ENCODE measurements at regions not wholly inside any gene's neighbourhood (a gene's known extent, or its start where the extent isn't known, plus 50 kb on each side); places are given as distances from the start of the nearest gene placed in this dataset.

- no peak overlapping the region for H2AFZ ChIP-seq (ENCODE audit: low read depth, low read length)
- H3K27me3 ChIP-seq (ENCODE audit: insufficient read depth, low read depth, low read length): no peaks in the 10 kb centered on the region
- peaks cover 4% of the 10 kb centered on the region for H3F3A ChIP-seq (ENCODE audit: insufficient read depth, low read length, poor library complexity, severe bottlenecking)
- no peak for TF ChIP-seq POLR2AphosphoS5 (IDR thresholded peaks at IDR 0.05)
- no peak for TF ChIP-seq REST (IDR thresholded peaks at IDR 0.05; ENCODE audit: borderline replicate concordance)
- no peak overlapping the region for H3K9ac ChIP-seq (ENCODE audit: low read length)
- peak overlapping the region; percentile 8 for H3K27ac ChIP-seq (ENCODE audit: low read length)
- no peak overlapping the region for H3K4me2 ChIP-seq (ENCODE audit: low read length)
- H3K4me3 ChIP-seq (ENCODE audit: low read length): no peak overlapping the region
- no peaks in the 10 kb centered on the region for H3K79me2 ChIP-seq (replicated peaks; ENCODE audit: insufficient read depth, low read length)
- H4K20me1 ChIP-seq (ENCODE audit: insufficient read depth): no peaks in the 10 kb centered on the region
- no peaks in the 10 kb centered on the region for H3K9me2 ChIP-seq (ENCODE audit: insufficient read depth, low read length)
- no peaks in the 10 kb centered on the region for H3K9me3 ChIP-seq (ENCODE audit: low read length)
- no peaks in the 10 kb centered on the region for H3K36me3 ChIP-seq (ENCODE audit: insufficient read depth, low read length)
Measured at GRCh38 chr10:131493432-131493831, 181.9 kb upstream of the TCERG1L start.

DNA sequence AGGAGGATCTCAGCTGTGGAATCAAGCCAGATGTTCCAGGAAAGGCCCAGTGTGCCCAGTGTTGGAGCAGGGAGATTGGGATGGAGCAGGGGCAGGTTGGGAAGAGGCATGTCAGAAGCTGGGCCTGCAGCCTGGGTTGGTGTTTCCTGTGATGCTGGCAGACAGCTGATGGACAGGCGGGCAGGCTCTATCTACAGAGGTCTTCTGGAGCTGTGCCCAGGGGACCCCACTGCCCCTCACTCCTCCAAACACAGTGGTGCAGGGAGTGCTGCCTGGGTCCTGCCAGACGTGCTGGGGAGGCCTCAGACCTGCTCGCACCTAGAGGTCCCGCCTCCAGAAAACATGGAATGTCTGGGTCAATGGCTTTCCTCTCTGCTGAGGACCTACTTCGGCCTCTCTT, 182.9 kb upstream of the TCERG1L start:
- Histone ChIP-seq H3K9me3 (ENCODE audit: low read length) (no peaks in the 10 kb centered on the region), H3K9me2 (ENCODE audit: insufficient read depth, low read length) (no peaks in the 10 kb centered on the region), H3K9ac (ENCODE audit: low read length) (no peak overlapping the region), H3K27ac (ENCODE audit: low read length) (no peak overlapping the region), H3K36me3 (ENCODE audit: insufficient read depth, low read length) (no peaks in the 10 kb centered on the region), H3K79me2 (replicated peaks; ENCODE audit: insufficient read depth, low read length) (no peaks in the 10 kb centered on the region), H3K4me3 (ENCODE audit: low read length) (no peak overlapping the region), H3F3A (ENCODE audit: insufficient read depth, low read length, poor library complexity, severe bottlenecking) (peaks cover 4% of the 10 kb centered on the region), H3K27me3 (ENCODE audit: insufficient read depth, low read depth, low read length) (no peaks in the 10 kb centered on the region), H4K20me1 (ENCODE audit: insufficient read depth) (no peaks in the 10 kb centered on the region), H3K4me2 (ENCODE audit: low read length) (no peak overlapping the region), H2AFZ (ENCODE audit: low read depth, low read length) (no peak overlapping the region)
- TF ChIP-seq EZH2 (IDR thresholded peaks at IDR 0.05; ENCODE audit: borderline replicate concordance, insufficient read depth, low read length, poor library complexity, severe bottlenecking): no peak
- no peak for TF ChIP-seq TAF1 (IDR thresholded peaks at IDR 0.05; ENCODE audit: low read depth)
- no peak for TF ChIP-seq EP300 (conservative IDR thresholded peaks at IDR 0.05; ENCODE audit: poor library complexity, severe bottlenecking)
- TF ChIP-seq REST (IDR thresholded peaks at IDR 0.05; ENCODE audit: borderline replicate concordance): no peak
- no peak for TF ChIP-seq SMC3 (conservative IDR thresholded peaks at IDR 0.05; ENCODE audit: poor library complexity)
- no peak for TF ChIP-seq POLR2AphosphoS5 (IDR thresholded peaks at IDR 0.05)
- TF ChIP-seq MXI1 (conservative IDR thresholded peaks at IDR 0.05; ENCODE audit: poor library complexity, severe bottlenecking): no peak
- TF ChIP-seq RAD21 (conservative IDR thresholded peaks at IDR 0.05): no peak
- TF ChIP-seq CTCF (IDR thresholded peaks at IDR 0.05; ENCODE audit: poor library complexity, severe bottlenecking): no peak
